Hematopoietic multipotent progenitor cell (in vitro differentiated cells): ENCODE measurements at regions not wholly inside any gene's neighbourhood (a gene's known extent, or its start where the extent isn't known, plus 50 kb on each side); places are given as distances from the start of the nearest gene placed in this dataset.

ENCODE experiments used
- DNase-seq, 3 donors: peaks; one replicate each; pipeline ENCODE4 v3.0.0-alpha.2; 2011 to 2015; ENCODE audit warnings: low read depth in 2 of 3, low spot score in 2 of 3

DNA sequence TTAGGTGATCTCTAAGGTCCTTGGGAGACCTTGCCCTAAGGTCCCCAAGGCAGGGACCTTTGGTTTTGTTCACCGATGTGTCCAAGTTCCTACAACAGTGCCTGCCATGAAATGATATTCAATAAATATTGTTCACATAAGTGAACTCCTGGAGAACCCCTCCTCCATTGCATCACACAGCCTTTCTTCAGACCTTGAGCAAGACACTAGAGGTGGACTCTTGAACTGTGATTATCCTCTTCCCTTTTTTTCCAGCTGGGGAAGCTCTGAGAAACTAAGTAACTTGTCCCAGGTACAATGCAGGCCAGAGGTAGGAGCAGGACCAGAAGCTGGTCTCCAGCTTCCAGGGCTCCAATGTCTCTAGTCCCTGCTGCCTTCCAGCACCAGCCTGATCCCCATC, 76.6 kb upstream of the LMO1 start:
- DNase-seq: no peak

DNA sequence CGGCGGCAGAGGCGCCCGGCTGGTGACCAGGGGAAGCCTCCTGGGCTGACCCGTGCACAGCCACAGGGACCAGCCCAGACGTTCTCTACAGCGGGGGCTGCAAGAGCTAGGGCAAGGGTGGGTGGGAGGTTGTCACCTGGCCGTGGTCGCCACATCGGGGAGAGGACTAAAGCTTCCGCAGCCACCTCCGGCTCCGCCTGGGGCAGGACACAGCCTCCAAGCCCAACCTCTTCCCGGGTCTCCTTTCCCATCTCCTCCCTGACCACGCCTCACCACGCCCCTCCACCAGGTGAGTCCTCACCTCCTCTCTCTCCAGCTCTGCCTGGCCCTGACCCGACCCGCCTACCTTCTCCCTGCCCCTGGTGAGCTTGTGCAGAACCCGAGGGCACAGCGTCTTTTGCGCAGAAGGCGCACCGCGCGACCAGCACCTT, 75.9 kb upstream of the LMO1 start:
- no peak for DNase-seq

DNA sequence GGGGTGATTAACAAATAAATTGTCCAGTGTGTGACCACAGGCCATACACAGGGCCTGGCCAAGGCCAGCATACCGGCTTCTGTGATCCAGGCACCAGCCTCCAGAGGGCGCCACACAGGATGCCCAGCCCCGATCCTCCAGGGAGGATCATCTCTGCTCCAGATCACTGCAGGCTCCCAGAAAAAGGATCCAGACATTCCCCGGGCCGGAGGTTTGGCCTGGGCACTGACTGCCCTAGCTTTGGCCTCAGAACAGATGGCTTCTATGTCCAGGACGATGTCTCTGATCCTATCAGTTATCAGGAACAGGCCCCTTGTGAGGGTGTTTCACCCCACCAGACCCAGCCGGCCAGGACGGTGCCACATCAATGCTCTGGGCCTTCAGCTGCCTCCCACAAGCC, 74.5 kb upstream of the LMO1 start:
- DNase-seq: peak in 1 of 3 donors; percentile 26

DNA sequence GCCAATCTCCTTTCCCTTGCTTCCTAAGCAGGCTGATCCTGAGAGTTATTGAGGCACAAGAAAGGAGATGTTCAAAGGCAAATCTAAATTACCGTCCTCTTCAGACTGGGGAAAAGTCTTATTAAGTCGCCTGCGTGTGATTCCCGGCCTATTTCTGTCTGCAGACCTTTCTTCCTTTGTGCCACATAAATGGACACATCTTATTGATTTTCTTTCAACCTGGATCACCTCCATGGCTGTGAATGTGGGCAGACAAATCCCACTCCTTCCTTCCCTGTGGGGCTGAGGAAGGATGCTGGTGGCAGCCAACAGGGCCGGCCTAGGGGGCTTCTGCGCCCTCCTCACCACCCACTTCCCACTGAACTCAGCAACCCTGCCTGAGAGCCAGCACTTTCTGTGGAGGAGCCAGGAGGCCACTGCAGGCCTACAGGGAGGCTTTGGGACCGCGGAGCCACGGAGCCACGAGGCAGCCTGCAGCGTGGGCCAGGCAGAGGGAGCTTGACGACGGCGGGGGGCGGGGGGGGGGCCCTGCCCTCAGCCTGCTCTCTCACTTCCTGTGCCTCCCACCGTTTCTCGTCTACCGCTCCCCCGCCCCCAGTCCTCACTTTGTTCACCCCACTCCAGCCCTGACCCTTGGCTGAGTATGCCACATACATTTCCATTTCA, 73.6 kb upstream of the LMO1 start:
- no peak for DNase-seq

DNA sequence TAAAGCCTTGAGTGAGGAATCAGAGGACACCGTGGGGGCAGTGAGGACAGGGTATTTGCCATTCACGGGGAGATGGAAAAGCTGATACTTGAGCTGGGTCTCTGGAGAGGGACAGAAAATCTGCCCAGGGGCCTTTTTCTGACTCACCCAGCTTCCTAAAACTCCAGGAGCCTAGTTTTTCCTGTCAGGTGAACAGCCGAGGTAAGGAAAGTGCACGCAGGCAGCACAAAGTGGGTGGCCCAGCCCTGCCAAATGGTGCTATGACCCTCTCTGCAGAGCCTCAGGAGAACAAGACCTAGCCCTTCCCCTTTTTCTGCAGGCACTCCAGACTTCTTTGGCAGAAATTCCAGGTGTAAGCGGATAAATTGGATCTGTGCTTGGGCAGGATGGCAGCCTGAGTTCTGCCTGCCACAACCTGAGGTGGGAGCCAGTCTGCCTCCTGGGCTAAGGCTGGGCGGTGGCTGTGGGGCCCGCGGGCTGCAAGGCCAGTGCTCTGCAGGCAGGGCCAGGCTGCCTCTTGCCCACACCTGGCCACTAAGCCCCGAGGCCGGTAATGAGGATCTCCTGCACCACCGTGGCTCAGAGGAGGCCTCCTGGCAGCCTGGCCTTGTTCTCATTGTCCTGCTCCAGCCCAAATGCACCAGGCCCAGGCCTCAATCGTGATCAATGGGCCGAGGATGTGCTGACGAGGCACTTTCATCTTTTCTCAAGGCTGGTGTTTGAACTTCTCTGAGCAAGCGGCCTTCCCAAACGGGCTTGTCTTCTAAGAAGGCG, 72.9 kb upstream of the LMO1 start:
- no peak for DNase-seq

DNA sequence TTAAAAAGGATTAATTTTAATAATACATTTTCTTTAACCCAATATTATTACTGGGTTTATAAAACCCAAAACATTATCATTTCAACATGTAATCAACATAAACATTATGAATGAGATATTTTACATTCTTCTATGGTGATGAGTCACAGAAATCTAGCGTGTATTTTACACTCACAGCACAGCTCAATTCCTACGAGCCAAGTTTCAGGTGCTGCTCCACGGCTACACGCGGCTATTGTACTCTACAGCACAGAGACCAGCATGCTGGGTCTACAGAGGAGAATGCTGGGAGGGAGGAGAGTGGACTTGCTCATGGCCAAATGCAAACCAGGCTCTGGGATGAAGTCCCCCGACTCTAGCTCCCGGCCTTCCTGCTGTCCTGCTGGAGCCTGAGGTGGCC, 72.0 kb upstream of the LMO1 start:
- no peak for DNase-seq

DNA sequence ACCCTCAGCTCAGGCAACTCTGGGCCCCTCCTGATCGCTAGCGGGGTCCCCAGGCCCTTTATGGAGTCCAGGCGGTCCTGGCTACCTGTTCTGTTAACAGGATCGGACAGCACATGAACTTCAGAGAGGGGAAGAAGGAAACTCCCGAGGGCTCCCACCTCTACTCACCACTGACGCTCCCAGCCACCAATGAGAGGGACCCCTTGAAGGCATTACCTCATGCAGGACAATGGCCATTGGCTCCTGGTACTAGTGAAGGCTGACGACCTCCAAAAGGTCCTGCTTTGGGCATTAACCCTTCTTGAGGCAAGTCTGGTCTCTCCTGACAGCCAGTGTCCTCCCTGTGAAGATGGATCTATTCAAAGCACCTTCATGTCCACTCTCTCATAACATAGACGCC, 71.5 kb upstream of the LMO1 start:
- no peak for DNase-seq

DNA sequence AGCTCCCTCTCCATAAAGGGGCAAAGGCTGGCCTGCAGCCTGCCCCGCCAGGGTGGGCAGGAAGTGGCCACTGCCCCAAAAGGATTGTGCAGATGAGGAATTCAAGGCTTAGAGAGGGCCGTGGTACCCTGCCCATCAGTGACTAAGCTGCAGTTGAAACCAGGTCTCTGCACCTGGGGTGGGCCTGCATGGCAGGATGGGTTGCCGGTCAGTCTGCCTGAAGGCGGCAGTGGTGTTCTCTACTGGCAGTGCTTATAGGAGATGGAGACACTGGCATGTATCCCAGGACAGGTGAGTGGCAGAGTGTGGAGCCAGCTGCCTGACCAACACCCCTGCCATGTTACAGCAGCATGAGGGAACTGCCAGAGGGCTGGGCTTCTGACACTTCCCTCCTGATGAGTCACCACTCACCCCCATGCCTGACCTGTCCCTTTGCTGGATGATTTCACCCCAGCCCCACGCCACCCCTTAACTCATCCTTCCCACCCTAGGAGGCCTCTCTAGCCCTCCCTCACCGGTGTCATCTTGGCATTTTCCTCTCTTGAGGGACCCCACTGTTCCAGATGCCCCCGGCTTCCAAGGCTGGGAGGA, 70.2 kb upstream of the LMO1 start:
- DNase-seq: no peak

DNA sequence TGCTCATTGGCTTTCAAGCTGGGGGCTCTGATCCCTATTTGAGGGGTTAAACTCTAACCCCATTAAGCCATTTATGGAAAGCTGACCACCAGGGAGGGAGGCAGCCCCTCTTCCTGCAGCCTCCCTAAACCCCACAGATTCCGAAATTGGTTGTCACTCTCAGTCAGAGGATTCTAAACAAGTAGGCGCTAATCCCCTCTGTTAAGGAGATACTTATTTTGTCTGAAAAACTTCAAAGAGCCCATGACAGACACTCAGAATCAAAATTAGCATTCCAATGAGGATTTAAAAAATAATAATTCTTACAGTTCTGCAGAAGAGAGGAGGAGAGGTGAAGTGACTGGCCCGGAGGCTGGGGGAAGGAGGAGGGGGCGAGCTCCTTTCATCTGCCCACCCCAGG, 69.7 kb upstream of the LMO1 start:
- DNase-seq: no peak

DNA sequence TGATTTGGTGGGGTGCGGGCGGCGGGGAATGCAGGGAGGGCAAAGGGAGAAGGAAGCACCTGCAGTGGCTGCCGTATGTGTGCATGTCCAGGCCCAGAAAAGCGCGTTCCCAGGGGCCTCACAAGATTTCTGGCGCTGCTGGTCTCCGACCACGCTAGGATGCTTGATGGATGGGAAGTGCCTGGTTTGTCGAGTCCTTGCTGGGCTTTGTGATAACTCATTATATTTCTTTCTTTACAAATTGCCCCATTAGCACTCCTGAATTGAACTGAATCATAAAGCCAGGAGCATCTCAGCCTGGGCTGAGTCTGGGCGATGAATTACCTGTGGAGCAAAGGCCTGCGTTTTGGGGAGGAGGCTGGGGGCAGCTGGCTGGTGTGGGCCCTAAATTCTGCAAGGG, 69.2 kb upstream of the LMO1 start:
- DNase-seq: peak in 1 of 3 donors; percentile 15

DNA sequence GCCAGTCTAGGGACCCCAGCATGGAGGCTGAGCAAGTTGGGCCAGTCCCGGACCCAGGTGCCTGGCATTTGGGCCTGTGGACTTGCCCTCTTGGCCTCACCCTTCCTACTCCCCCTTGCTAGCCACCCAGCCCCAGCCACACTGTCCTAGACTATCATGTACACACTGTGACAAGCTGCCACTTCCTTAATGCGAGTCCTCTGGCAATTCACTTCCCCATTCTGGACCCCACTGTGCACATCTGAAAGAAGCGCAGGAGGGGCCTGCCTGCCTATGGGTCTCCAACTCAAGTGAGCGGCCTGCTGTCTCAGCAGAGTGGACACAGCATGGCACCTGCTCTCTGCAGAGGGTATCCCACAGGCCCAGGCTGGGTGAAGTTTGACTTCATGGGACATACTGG, 68.5 kb upstream of the LMO1 start:
- peak in 2 of 3 donors; percentile 50 to 77 for DNase-seq

DNA sequence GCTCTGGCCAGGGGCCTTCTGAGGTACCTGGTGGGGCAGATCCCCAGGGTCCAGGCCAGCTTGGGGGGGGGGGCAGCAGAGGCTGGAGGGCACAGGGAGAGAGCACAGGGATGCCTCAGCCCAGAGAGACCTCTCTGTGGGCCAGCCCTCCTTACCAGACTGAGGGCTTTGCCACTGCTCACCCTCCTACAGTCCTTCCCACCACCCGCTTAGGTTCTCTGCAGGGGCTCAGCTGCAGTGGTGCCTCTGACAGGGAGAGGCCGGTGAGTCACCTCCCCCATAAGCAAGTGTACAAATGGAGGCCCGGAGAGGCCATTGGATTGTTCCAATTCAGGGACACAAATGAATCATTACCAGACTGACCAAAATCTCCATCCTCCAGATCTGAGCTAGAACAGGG, 68.1 kb upstream of the LMO1 start:
- DNase-seq: peak in 1 of 3 donors; percentile 6

DNA sequence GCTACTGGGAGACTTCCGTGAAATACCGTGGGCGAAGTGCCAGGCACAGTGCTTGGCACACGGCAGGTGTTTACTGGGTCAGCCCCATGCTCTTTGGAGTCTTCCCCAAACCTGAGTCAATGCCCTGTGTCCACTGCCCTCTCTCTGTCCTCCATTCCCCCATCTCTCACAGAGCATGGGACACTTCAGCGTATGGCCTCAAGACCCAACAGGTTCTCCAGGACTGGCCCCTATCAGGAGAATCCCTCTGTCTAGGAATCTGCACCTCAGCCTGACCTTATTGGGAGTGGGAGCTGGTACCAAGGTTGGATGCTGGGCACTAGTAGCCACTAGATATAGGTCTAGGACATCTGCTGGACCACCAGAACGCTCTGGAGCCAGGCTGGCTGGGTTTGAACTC, 67.2 kb upstream of the LMO1 start:
- DNase-seq: no peak

DNA sequence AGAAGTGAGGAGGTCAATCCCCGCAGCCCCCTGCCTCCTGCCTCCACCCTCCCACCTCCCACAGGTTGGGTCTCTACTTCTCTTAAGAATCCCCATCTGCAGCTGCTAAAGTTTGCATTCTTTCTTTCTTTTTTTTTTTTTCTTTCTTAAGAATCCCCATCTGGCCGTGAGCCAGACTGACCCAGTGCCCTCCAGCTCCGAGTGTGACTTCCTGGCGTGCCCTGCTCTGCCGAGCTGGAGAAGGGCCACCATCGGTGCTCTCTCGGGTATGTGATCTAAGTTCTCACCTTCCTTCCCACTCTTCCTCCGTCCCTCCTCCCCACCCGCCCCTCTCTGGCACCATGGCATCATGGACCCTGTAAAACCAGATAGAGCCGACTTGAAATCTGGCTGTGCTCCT, 66.7 kb upstream of the LMO1 start:
- no peak for DNase-seq

DNA sequence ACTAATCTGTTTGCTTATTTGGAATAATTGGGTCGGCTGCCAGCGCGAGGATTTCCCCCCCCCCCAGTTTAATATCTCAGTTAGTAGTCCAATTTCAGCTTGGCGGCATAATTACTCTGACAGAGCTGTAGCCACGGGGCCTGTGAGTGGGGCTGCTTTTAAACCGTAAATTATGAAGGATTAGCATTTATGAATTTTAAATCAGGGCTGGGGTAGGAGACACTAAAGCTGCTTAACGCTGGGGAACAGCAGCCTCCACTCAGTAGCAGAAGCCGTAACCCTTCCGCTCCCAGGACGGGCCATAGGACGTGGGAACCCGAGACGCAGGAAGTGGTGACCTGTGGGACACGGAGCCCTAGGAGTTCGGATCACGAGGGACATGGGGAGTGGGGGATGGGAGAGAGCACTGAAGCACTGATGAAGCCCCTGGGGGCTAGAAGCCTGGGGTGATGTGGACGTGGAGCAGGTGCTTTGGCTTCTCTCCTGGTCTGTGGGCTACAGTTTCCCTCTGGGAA, 66.2 kb upstream of the LMO1 start:
- DNase-seq: no peak

DNA sequence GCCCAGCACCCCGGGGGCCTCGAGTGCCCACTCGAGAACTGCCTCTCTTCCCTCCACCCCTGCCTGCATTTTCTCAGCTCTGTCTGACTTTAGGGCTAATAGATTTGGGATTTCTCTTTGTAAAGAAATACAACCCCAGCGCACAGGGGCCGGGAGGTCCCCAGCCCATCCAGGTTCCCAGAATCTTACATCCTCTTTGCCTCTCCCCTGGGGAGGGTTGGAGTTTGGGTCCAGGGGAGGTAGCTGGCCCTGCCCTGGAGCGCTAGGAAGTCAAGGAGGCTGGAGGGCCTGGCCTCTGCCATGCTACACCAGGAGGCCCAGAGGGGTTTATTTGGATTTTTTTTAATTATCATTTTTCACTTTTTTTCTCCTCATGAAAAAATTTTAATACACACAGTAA, 65.7 kb upstream of the LMO1 start:
- DNase-seq: no peak

DNA sequence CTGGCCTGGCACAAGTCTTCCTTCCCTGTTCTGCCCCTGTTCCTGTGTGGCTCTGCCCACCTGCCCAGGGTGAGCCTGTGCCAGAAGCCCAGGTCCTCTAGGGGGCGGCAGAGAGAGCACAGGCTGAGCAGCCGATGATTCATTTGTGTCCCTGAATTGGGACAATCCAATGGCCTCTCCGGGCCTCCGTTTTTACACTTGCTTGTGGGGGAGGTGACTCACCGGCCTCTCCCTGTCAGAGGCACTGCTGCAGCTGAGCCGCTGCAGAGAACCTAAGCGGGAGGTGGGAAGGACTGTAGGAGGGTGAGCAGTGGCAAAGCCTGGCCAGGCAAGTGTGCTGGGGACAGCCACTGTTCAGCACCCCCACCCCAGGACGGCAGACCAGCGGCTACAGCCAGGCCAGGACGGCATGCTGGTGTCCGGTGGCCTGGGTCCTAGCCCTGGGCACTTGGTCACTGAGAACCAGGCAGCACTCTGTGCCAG, 65.2 kb upstream of the LMO1 start:
- peak in 2 of 3 donors; percentile 88 for DNase-seq

DNA sequence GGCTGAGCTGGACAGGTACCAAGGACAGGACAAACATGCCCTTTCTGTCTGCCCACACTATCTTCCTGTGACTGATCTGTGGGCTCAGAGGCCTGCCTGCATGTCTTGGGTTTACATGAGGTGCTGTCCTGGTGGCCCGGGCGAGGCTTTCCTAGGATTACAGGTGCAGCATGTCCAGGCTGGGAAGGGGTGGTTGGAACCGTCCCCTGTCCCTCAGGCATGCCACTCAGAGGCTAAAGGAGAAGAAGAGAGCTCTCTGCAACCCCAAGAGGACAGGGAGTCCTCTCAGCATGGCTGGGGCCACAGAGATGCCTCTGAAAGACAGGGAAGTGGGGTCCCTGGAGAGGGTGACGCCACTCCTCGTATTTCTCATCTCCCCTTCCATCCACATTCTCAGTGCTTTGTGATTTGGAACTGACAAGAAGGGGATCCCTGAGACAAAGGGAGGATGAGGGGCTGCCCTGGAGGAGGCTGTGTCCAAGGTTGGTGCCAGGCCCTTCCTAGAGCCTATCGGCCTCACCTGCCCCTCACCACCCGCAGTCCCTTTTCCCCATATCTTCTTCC, 64.6 kb upstream of the LMO1 start:
- DNase-seq: no peak

DNA sequence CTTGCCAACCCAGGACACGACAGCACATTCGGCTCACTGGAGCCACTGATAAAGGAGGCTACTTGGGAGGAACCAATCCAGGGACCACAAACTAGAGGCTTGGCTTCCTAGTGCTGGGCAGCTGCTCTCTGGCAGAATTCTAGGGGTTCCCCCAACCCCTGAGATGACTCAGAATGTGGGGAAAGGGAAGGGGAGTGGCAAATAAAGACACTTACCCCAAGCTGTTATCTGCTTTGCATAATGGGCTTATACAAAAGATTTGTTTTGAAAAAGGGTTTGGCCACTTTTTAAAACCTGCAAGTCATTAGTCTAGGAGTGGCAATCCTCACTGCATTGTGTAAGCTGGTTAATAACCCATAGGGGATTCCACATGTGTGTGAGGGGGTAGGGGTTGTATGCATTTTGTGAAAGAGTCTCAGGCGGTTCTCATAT, 64.1 kb upstream of the LMO1 start:
- DNase-seq: peak in 2 of 3 donors; percentile 68 to 70

DNA sequence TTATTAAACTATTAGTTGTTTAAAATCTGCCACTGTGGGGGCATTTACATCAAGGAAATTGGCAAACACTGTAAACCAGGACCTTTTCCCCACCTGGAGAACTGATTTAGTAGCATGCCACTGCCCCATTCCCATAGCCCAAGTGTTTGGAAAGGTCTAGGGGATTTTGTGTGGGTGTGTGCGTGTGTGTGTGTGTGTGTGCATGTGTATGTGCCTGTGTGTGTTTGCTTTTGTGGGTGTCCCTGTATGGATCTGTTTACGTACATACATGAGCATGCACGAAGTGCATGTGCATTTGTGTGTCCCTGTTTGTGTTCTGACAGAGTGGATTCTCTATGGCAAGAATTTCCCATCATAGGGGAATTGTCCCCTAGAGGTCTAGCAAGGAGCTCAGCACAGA, 62.7 kb upstream of the LMO1 start:
- no peak for DNase-seq

DNA sequence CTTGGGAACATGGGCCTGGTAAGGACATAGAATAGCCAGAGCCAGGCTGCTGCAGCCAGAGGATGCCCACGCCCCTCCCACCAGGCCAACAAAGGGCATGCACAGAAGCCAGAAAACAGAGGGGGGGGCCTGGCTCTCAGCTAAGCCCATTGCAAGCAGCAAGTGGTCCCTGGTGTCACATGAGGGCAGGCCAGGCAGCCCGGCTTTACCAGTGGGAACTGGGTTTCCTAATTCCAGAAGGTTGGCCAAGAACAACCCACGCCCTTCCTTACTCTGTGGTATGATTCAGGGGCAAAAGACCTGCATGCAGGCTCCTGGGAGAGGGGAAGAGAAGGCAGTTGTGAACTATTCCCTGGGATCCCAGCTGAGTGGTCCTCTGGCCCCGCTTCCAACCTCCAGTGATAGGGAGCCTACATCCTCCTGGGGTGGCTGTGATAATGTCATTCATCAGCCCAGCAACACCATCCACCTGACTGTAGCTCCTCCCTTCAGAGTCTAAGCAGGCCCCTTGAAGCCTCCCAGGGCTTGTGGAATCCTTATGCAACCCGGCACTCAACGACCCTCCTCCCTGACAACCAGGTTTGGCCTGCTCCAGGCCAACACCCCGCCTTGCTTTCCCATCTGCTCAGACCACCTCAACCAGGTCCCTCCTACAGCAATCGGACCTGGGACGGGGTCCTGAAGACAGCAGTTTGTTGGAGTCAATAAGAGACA, 62.1 kb upstream of the LMO1 start:
- no peak for DNase-seq
